ENCODE measurements at regions not wholly inside any gene's neighbourhood (a gene's known extent, or its start where the extent isn't known, plus 50 kb on each side); places are given as distances from the start of the nearest gene placed in this dataset.

DNA sequence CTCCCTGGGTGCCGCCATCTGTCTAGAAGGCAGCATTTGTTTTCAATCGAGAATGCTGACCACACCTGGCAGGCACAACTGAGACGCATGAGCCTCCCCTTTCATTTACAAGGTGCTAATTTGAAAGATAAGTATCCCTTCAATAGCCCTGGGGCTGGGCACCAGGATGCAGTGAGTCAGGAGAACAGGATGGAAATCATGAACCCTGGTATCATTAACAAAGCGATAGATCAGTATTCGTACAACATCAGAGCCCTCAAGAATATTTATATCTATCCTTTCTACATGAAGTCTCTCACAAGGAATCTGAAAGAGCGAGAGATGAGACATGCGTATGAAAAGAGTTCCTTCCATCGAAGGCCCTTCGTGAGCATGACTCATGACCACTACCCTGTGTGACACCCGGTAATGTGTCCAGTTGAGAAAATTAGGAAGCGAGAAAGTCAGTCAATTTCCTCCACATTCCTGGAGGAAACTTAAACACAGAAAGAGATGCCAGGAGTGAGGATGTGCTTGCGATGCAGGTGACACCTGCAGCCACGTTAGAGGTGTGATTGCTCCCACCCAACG is 123.1 kb upstream of the PITRM1 start:
- Histone ChIP-seq H3K9ac (ENCODE audit: low read length) (no peak overlapping the region), H3K27me3 (replicated peaks; ENCODE audit: control insufficient read depth, insufficient read depth, low read length) (peaks cover 8% of the 10 kb centered on the region), H3K4me3 (ENCODE audit: low read length) (no peak overlapping the region), H3K36me3 (ENCODE audit: control insufficient read depth, insufficient read depth, low read length, severe bottlenecking) (no peaks in the 10 kb centered on the region), H3K4me1 (ENCODE audit: control insufficient read depth, insufficient read depth, low read length) (peaks cover 24% of the 10 kb centered on the region), H3K9me3 (ENCODE audit: control insufficient read depth, low read length) (no peaks in the 10 kb centered on the region)
- no peak for DNase-seq (ENCODE audit: low read depth)

DNA sequence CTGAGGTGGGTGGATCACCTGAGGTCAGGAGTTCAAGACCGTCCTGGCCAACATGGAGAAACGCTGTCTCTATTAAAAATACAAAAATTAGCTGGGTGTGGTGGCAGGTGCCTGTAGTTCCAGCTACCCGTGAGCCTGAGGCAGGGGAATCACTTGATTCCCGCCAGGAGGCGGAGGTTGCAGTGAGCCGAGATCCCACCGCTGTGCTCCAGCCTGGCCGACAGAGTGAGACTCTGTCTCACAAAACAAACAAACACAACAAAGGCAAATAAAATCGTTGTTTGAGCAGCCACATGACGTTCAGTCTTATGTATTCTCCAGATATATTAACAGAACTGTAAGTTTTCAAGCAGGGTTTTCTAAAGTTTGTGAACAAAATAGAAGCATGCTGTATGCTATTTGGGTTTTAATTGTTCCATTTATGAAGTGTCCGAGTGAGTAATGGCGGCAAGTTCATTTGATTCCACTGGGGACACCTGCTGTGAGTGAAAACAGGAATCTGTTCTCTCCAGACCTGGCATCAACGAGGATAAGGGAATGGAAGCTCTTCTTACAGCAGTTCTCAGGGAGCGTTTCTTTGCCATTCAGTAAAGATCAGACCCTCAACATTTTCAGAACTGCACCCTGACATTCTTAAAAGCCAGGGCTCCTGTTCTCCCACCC is 122.5 kb upstream of the PITRM1 start:
- peaks cover 8% of the 10 kb centered on the region for H3K27me3 ChIP-seq (replicated peaks; ENCODE audit: control insufficient read depth, insufficient read depth, low read length)
- no peaks in the 10 kb centered on the region for H3K9me3 ChIP-seq (ENCODE audit: control insufficient read depth, low read length)
- H3K36me3 ChIP-seq (ENCODE audit: control insufficient read depth, insufficient read depth, low read length, severe bottlenecking): no peaks in the 10 kb centered on the region
- H3K4me1 ChIP-seq (ENCODE audit: control insufficient read depth, insufficient read depth, low read length): peaks cover 24% of the 10 kb centered on the region
- no peak for DNase-seq (ENCODE audit: low read depth)
- no peak overlapping the region for H3K4me3 ChIP-seq (ENCODE audit: low read length)
- no peak overlapping the region for H3K9ac ChIP-seq (ENCODE audit: low read length)

DNA sequence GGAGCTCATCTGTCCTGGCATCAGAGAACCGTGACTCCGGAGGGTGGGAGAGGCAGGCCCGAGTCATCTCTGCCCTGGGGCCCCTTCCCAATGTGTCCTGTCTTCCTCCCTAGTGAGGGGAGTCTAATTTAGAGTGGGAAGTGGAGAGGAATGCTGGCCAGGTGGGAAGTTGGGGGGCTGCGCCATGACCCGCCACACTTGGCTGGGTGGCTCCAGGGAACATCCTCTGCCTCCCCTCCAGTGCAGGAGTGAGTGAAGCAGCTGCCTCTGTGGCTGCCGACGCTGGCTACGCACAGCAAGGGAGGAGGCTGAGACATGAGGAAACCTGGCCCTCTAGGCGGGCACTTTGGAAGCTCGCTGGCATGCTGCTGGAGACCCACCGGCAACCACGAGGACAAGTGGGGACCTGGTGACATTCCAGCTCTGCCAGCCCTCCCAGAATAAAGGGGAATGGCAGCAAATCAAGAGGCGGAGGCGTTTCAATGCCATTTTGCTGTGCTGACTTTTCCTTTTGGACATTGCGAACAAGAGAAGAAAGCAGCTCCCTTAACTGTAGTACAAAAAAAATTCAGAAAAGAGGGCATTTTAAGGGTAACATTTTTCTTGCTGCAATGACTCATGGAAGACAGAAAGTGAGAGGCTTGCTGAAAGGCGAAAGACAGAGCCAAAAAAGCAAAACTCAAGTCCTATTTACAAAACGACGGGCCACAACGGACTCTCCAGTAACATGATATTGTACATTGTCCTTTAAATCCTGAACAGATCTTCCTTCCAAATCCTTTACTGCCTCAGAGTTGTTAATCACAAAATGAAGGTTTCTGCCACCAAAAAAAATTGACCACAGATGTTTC is 121.2 kb upstream of the PITRM1 start:
- H3K9me3 ChIP-seq (ENCODE audit: control insufficient read depth, low read length): no peaks in the 10 kb centered on the region
- peaks cover 24% of the 10 kb centered on the region for H3K4me1 ChIP-seq (ENCODE audit: control insufficient read depth, insufficient read depth, low read length)
- H3K4me3 ChIP-seq (ENCODE audit: low read length): peak overlapping the region; percentile 65
- H3K27me3 ChIP-seq (replicated peaks; ENCODE audit: control insufficient read depth, insufficient read depth, low read length): peaks cover 8% of the 10 kb centered on the region
- H3K36me3 ChIP-seq (ENCODE audit: control insufficient read depth, insufficient read depth, low read length, severe bottlenecking): no peaks in the 10 kb centered on the region
- H3K9ac ChIP-seq (ENCODE audit: low read length): peak overlapping the region; percentile 73
- DNase-seq (ENCODE audit: low read depth): peak; percentile 60

DNA sequence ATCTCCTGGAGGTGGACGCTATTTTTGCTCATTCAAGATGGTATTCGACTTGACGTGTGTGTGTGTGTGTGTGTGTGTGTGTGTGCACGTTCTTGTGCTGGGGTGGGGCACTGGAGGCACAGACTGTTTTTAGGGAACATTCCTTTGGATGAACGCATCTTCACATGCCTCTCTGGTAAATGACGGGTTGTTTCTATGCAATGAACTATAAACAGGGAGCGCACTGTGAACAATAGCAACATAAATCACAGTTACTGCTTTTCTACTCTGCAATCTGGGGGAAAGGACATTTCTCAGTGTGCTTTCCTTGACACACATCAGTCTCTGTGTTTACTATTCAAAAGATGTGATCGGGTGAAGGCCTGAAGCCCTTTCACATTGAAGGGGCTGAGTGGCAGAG is 120.1 kb upstream of the PITRM1 start:
- peaks cover 24% of the 10 kb centered on the region for H3K4me1 ChIP-seq (ENCODE audit: control insufficient read depth, insufficient read depth, low read length)
- no peaks in the 10 kb centered on the region for H3K36me3 ChIP-seq (ENCODE audit: control insufficient read depth, insufficient read depth, low read length, severe bottlenecking)
- peak overlapping the region; percentile 73 for H3K9ac ChIP-seq (ENCODE audit: low read length)
- H3K4me3 ChIP-seq (ENCODE audit: low read length): no peak overlapping the region
- H3K9me3 ChIP-seq (ENCODE audit: control insufficient read depth, low read length): no peaks in the 10 kb centered on the region
- peaks cover 6% of the 10 kb centered on the region for H3K27me3 ChIP-seq (replicated peaks; ENCODE audit: control insufficient read depth, insufficient read depth, low read length)
- no peak for DNase-seq (ENCODE audit: low read depth)

DNA sequence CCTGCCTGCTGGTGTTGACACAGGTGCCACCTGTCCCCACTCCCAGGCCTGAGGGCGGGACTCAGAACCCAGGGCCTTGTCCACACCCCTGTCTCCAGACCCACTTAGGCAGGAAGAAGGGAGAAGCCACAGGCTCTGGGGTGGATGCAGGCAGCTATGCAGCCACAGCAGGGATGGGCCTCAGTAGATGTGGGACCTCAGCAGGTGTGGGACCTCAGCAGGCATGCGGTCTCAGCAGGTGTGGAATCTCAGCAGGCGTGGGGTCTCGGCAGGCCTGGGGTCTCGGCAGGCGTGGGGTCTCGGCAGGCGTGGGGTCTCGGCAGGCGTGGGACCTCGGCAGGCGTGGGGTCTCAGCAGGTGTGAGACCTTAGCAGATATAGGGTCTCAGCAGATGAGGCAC is 118.0 kb upstream of the PITRM1 start:
- no peak overlapping the region for H3K4me3 ChIP-seq (ENCODE audit: low read length)
- peaks cover 10% of the 10 kb centered on the region for H3K27me3 ChIP-seq (replicated peaks; ENCODE audit: control insufficient read depth, insufficient read depth, low read length)
- no peak for DNase-seq (ENCODE audit: low read depth)
- H3K9me3 ChIP-seq (ENCODE audit: control insufficient read depth, low read length): no peaks in the 10 kb centered on the region
- peaks cover 24% of the 10 kb centered on the region for H3K4me1 ChIP-seq (ENCODE audit: control insufficient read depth, insufficient read depth, low read length)
- no peaks in the 10 kb centered on the region for H3K36me3 ChIP-seq (ENCODE audit: control insufficient read depth, insufficient read depth, low read length, severe bottlenecking)
- H3K9ac ChIP-seq (ENCODE audit: low read length): no peak overlapping the region

DNA sequence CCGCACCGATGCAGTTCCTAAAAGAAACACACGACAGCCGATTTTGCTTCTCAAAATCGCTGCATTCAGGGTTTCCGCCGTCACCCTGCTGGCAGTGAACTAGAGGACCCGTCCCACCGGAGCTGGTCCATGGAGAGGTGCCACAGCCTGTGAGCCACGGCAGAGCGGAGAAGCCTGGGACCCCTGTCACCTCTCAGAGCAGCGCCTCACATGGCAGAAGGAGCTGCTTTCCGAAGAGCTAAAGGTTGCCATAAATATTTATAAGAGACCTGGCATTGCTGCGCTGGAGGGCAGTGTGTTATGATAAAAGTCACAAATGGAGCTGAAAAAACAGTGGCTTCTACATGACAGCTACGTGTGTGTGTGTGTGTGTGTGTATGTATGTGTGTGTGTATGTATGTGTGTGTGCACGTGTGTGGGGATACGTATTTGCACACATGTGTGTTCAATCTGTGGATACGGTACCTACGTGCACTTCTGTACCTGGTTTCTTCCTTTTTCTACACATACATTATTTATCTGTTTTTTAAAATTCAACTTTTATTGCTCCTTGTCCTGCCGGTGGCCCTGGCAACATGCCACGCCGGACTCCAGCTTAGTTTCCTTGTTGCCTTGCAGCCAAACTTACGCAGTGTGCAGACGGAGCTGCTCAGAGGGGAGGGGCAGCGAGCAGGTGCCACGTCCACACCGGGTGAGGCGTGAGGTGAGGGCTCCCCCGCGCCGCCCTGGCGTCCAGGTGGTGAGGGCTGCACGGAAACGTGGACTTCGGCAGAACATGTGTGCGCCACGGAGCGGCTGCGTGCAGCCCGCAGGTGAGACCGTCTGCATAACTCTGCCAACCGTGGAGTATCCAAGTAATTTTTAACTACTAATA is 115.2 kb upstream of the PITRM1 start:
- no peaks in the 10 kb centered on the region for H3K36me3 ChIP-seq (ENCODE audit: control insufficient read depth, insufficient read depth, low read length, severe bottlenecking)
- peaks cover 6% of the 10 kb centered on the region for H3K4me1 ChIP-seq (ENCODE audit: control insufficient read depth, insufficient read depth, low read length)
- H3K27me3 ChIP-seq (replicated peaks; ENCODE audit: control insufficient read depth, insufficient read depth, low read length): peaks cover 10% of the 10 kb centered on the region
- no peak for DNase-seq (ENCODE audit: low read depth)
- H3K4me3 ChIP-seq (ENCODE audit: low read length): no peak overlapping the region
- H3K9me3 ChIP-seq (ENCODE audit: control insufficient read depth, low read length): no peaks in the 10 kb centered on the region
- H3K9ac ChIP-seq (ENCODE audit: low read length): no peak overlapping the region

DNA sequence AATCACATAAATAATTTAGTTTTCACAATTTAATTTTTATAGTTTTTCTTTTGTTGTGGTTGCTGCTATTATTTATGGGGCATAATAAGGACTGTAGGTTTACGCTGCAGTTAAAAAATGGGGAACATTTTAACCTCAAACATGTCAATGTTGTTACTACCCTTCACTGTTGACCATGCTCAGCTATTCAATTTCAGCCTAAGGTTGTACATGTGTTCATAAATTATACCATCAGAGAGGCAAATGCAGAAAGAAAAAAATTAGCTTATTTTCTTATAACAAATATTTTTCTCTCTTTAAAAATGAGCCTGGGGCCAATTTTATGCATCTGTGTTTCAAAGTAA is 110.1 kb upstream of the PITRM1 start:
- H3K4me1 ChIP-seq (ENCODE audit: control insufficient read depth, insufficient read depth, low read length): no peaks in the 10 kb centered on the region
- DNase-seq (ENCODE audit: low read depth): no peak
- H3K36me3 ChIP-seq (ENCODE audit: control insufficient read depth, insufficient read depth, low read length, severe bottlenecking): no peaks in the 10 kb centered on the region
- H3K4me3 ChIP-seq (ENCODE audit: low read length): no peak overlapping the region
- no peak overlapping the region for H3K9ac ChIP-seq (ENCODE audit: low read length)
- H3K9me3 ChIP-seq (ENCODE audit: control insufficient read depth, low read length): no peaks in the 10 kb centered on the region
- H3K27me3 ChIP-seq (replicated peaks; ENCODE audit: control insufficient read depth, insufficient read depth, low read length): peaks cover 7% of the 10 kb centered on the region

DNA sequence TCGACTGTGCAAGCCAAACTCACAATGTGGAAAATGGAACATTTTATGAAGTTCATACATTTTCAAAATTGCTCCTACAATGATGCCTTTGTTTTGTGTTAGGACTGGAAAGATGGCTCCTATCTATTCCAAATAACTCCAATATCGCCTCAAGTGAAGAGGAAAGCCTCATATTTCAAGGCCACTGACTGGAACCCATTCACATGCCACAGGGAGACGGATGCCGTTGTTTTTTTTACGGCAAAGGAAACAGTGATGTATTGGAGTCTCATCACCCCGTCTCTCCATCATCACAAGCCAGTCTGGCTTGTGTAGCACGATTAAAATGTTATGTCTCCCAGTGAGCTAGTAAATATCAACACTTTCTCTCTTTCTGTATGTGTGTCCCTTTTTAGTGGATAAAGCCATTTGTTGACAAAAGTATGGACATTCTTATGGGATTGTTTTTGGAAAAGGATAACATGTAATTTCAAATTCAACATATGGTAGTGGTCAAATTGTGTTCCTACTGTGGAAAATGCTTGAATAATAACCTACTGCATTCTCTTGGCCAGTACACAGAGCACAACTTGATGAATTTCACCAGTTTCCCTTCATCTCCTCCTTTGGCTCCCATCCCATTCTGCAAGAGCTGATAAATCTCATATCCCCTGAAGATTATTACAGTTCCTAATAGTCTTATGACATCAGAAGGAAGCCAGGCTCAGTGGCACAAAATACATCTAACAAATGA is 109.5 kb upstream of the PITRM1 start:
- Histone ChIP-seq H3K9ac (ENCODE audit: low read length) (no peak overlapping the region), H3K27me3 (replicated peaks; ENCODE audit: control insufficient read depth, insufficient read depth, low read length) (peaks cover 7% of the 10 kb centered on the region), H3K4me3 (ENCODE audit: low read length) (no peak overlapping the region), H3K36me3 (ENCODE audit: control insufficient read depth, insufficient read depth, low read length, severe bottlenecking) (no peaks in the 10 kb centered on the region), H3K4me1 (ENCODE audit: control insufficient read depth, insufficient read depth, low read length) (no peaks in the 10 kb centered on the region), H3K9me3 (ENCODE audit: control insufficient read depth, low read length) (no peaks in the 10 kb centered on the region)
- DNase-seq (ENCODE audit: low read depth): no peak

DNA sequence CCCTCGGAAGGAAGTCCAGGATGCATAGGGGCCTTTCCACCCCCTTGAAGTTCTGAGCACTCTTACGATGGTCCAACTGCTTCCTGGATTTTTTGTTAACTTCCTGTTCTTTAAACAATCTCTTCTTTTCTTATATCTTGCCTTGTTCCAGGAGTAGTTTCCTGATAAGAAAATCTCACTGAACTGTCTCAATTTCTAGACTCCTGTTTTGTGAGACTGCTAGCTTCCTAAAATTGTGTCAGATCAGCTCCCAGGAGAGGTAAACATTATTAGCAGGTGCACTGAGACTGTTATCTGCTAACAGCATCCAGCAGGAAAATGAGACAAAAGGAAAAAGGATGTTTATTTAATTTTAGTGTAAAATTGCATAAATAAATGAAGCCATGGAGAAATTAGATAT is 106.2 kb upstream of the PITRM1 start:
- Histone ChIP-seq H3K4me1 (ENCODE audit: control insufficient read depth, insufficient read depth, low read length) (no peaks in the 10 kb centered on the region), H3K36me3 (ENCODE audit: control insufficient read depth, insufficient read depth, low read length, severe bottlenecking) (no peaks in the 10 kb centered on the region), H3K9ac (ENCODE audit: low read length) (no peak overlapping the region), H3K9me3 (ENCODE audit: control insufficient read depth, low read length) (no peaks in the 10 kb centered on the region), H3K4me3 (ENCODE audit: low read length) (no peak overlapping the region), H3K27me3 (replicated peaks; ENCODE audit: control insufficient read depth, insufficient read depth, low read length) (peaks cover 17% of the 10 kb centered on the region)
- no peak for DNase-seq (ENCODE audit: low read depth)

DNA sequence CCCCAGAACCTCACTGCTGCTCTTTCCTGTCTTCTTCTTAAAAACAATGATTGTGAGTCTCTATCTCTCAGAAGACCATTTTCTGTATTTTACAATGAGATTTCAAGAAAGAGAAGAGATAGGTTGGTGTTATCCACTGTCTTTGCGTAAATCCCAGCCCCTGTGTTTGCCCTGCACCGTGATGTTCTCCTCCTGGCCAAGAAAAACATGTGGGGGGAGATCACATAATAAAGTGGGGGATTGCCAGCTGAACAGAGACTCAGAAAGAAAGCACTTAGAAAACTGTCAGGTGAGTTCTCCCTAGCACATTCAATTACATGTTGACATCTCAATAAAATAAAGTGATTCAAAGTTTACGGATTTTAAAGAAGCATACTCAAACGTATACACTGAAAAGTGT is 105.0 kb upstream of the PITRM1 start:
- H3K4me3 ChIP-seq (ENCODE audit: low read length): no peak overlapping the region
- H3K27me3 ChIP-seq (replicated peaks; ENCODE audit: control insufficient read depth, insufficient read depth, low read length): peaks cover 23% of the 10 kb centered on the region
- H3K9ac ChIP-seq (ENCODE audit: low read length): no peak overlapping the region
- no peaks in the 10 kb centered on the region for H3K9me3 ChIP-seq (ENCODE audit: control insufficient read depth, low read length)
- H3K36me3 ChIP-seq (ENCODE audit: control insufficient read depth, insufficient read depth, low read length, severe bottlenecking): no peaks in the 10 kb centered on the region
- DNase-seq (ENCODE audit: low read depth): no peak
- H3K4me1 ChIP-seq (ENCODE audit: control insufficient read depth, insufficient read depth, low read length): no peaks in the 10 kb centered on the region
